ENCODE measurements at regions not wholly inside any gene's neighbourhood (a gene's known extent, or its start where the extent isn't known, plus 50 kb on each side); places are given as distances from the start of the nearest gene placed in this dataset.

DNA sequence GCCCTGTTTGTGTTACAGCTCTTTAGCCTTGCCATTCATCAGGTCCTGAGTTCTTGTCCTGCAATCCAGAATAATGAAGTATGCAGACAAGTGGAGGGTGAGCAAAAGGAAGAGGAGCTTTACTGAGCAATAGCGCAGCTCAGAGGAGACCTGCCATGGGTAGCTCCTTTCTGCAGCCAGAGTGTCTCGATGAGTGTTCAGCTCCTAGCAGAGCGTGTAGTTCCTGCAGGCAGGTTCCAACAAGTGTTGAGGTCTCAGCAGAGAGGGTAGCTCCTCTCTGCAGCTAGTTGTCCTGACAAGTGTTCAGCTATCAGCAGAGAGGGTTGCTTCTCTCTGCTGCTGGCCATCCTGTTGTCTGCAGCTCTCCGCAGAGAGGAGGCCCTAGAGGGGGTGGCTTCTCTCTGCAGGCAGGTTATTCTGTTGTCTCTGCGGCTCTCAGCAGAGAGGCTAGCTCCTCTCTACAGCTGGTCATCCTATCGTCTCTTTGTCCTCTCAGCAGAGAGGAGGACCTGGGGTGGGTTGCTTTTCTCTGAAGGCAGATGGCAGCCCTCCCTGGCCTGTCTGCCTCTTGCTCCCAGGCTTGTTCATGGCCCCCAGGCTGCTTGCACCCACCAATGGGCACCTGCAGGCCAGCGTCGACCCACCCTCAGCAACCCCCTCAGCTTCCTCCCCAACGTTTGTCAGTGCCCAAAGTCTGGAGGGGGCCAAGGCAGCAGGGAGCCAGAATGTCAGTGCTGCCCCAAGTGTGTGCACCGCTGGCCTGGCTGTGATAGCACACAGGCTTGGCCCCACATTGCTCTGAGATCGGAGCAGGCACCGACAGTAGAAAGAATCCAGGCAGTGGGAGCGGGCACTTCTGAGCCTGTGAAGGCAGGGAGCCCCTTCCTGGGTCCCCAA is 112.5 kb upstream of the RUNX3 start:
- DNase-seq (ENCODE audit: low spot score) (no peak), ATAC-seq (ENCODE audit: low FRiP score) (no peak)
- TF ChIP-seq, protein P1, sequence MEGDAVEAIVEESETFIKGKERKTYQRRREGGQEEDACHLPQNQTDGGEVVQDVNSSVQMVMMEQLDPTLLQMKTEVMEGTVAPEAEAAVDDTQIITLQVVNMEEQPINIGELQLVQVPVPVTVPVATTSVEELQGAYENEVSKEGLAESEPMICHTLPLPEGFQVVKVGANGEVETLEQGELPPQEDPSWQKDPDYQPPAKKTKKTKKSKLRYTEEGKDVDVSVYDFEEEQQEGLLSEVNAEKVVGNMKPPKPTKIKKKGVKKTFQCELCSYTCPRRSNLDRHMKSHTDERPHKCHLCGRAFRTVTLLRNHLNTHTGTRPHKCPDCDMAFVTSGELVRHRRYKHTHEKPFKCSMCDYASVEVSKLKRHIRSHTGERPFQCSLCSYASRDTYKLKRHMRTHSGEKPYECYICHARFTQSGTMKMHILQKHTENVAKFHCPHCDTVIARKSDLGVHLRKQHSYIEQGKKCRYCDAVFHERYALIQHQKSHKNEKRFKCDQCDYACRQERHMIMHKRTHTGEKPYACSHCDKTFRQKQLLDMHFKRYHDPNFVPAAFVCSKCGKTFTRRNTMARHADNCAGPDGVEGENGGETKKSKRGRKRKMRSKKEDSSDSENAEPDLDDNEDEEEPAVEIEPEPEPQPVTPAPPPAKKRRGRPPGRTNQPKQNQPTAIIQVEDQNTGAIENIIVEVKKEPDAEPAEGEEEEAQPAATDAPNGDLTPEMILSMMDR (IDR thresholded peaks at IDR 0.05) = no peak

DNA sequence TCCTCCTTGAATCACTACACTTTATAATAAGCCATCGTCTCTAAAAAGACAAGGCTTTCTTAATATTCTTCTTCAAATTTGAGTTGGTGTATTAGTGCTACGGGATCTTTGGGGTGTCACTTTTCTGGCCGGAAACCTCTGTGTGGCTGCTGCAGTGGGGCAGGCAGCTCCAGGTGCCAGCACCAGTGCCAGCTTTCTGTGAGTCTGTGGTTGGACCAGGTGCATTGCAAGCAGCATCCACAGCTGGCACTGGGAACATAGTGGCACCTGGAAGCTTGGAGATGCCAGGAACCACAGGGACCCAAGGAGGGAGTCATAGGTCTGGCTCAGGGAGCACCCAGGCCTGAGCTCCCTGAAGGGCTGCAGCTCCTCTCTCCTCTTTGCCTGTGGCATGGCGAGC is 111.8 kb upstream of the RUNX3 start:
- TF ChIP-seq, protein P1 (IDR thresholded peaks at IDR 0.05) = no peak
- DNase-seq (ENCODE audit: low spot score) = no peak
- ATAC-seq (ENCODE audit: low FRiP score) = no peak

DNA sequence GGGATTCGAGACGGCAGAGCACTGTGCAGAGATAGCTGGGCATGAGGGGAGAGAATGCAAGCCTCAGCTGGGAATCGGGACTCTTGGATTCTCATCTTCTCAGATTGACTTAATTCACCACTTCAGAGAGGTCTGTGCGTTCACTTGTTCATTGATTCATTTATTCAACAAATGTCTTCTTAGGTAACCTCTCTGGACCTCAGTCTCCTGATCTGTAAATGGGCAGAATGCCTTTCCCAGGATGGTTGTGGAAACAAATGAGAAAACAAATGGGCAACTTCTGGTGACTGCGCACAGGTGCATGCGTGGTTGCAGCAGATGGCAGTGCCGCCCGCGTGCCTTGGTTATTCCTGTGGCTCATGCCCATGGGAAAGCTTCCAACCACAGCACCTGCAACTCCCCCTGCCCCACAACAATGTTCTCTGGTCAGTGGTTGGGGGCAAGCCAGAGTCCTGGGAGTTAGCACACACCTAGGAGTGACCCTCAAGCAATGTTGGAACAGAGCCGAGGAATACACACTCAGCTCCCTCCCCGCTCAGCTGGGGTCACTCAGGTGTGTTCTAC is 110.1 kb upstream of the RUNX3 start:
- DNase-seq (ENCODE audit: low spot score) (no peak), ATAC-seq (ENCODE audit: low FRiP score) (no peak)
- TF ChIP-seq, protein P1 (IDR thresholded peaks at IDR 0.05) = no peak

DNA sequence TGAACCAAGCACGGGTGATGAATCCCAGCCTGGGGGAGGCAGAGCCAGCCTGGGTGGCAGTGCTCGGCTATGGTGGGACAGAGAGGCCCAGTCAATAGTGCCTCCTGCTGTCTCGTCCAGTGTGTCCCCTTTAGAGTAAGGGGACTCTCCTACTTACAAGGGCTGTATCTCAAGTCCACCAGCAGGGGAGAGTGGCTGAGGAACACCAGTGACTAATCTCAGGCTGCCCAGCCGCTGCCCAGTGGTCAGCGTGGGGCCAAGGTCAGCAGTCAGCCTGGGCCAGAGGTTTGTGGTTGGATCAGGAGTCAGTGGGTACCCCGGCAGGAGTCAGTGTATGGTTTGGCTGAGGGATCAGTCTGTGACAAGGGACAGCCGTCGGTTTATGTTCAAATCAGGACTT is 109.2 kb upstream of the RUNX3 start:
- DNase-seq (ENCODE audit: low spot score) = no peak

DNA sequence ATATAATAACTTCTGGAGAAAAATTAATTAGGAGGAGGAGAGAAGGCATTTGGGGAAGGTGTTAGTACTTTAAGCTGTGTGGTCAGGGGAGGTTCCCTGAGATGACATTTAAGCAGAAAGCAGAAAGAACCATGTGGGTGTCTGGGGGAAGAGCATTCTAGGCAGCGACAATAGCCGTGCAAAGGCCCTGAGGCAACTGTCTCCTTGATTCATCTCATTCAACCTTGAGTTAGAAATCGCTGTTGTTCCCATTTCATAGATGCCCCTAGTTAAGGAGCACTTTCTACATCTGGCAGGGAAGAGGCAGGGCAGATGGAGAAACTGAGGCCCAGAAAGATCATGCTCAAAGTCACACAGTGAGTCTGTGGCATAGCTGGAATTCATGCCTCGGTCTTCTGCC is 108.6 kb upstream of the RUNX3 start:
- no peak for DNase-seq (ENCODE audit: low spot score)
- TF ChIP-seq, protein P1 (IDR thresholded peaks at IDR 0.05) = no peak
- ATAC-seq (ENCODE audit: low FRiP score) = no peak

More for the DNA sequence above, 109.2 kb upstream of the RUNX3 start:
- ATAC-seq (ENCODE audit: low FRiP score) = no peak
- TF ChIP-seq, protein P1 (IDR thresholded peaks at IDR 0.05) = no peak

DNA sequence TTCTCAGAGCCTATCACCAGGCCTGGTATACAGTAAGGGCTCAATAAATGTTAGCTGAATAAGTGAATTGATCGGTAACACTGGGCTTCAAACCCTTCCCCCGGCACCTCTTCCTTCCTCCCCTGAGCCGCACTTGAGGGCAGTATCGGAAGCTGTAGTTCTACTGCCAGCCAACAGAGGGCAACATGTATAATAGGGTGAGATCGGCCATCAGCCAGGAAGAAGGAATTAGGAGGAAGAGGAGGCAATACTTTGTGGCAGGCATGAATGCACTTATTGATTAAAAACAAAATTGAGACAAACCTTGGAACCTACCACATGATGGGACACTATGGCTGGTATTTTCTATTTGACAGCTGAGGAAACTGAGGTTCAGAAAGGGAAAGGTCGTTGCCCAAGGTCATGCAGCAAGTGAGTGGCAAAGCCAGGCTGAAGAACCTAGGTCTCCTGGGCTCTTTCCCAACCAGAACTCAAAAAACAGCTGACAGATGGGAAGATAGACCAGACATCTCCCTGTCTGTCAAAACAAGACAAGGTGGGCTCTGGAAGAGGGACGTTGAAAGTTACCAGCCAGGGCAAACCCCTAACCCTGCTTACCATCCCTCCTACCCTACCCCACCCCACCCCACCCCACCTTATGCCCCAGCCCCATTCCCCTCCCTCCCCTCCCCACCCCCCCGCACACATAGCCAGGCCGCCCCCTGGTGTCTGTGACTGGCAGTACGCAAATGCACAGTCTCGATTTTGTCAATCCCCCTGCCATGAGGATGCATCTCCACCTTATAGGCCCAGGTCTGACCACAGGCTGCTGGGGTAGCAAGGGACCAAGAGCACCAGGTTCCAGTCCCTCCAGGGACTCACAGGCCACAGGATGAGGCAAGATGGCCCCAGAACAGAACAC is 107.3 kb upstream of the RUNX3 start:
- no peak for ATAC-seq (ENCODE audit: low FRiP score)
- DNase-seq (ENCODE audit: low spot score) = no peak
- TF ChIP-seq, protein P1 (IDR thresholded peaks at IDR 0.05) = no peak

Data from omental fat pad (tissue), 3 donors.